Spinal cord (tissue), 9 donors: ENCODE measurements at regions not wholly inside any gene's neighbourhood (a gene's known extent, or its start where the extent isn't known, plus 50 kb on each side); places are given as distances from the start of the nearest gene placed in this dataset.

Experiments
- DNase-seq, 6 donors: peaks; one replicate each; pipeline versions ENCODE4 v3.0.0 to v3.0.0-alpha.2; 2013 to 2015; ENCODE audit warnings: low spot score in 6 of 6, low read depth in 4 of 6
- H3K27ac ChIP-seq: one replicate; pipeline ENCODE4 v1.5.1; 2013; ENCODE audit warnings: low read depth, low read length, control low read depth
- H3K27me3 ChIP-seq: one replicate; pipeline ENCODE4 v1.6.1; 2013; ENCODE audit warnings: low read length; ENCODE audit not compliant: control insufficient read depth, insufficient read depth
- H3K36me3 ChIP-seq: one replicate; pipeline ENCODE4 v1.6.1; 2013; ENCODE audit warnings: low read length; ENCODE audit not compliant: control insufficient read depth, insufficient read depth
- H3K4me1 ChIP-seq: one replicate; pipeline ENCODE4 v1.6.1; 2013; ENCODE audit warnings: low read length; ENCODE audit not compliant: control insufficient read depth, insufficient read depth
- H3K4me3 ChIP-seq: one replicate; pipeline ENCODE4 v1.5.1; 2013; ENCODE audit warnings: low read depth, low read length, control low read depth
- H3K9me3 ChIP-seq: one replicate; pipeline ENCODE4 v1.6.1; 2013; ENCODE audit warnings: low read length; ENCODE audit not compliant: control insufficient read depth, insufficient read depth
- WGBS: methylation state at CpG from one replicate; pipeline ENCODE4 v1.1.5; 2013; ENCODE audit warnings: missing lambda C conversion rate; ENCODE audit not compliant: insufficient coverage; 5-methylcytosine and 5-hydroxymethylcytosine counted together
- donor health status: healthy.

- 100% methylated on average over 3 of the region's 3 CpGs for WGBS
- Histone ChIP-seq H3K9me3 (no peaks in the 10 kb centered on the region), H3K4me1 (no peaks in the 10 kb centered on the region), H3K4me3 (no peak overlapping the region), H3K27ac (no peak overlapping the region), H3K27me3 (no peaks in the 10 kb centered on the region), H3K36me3 (no peaks in the 10 kb centered on the region)
- no peak for DNase-seq
These were observed 153.3 kb upstream of the THSD7B start for GRCh38 chr2:136612079-136612478.

DNA sequence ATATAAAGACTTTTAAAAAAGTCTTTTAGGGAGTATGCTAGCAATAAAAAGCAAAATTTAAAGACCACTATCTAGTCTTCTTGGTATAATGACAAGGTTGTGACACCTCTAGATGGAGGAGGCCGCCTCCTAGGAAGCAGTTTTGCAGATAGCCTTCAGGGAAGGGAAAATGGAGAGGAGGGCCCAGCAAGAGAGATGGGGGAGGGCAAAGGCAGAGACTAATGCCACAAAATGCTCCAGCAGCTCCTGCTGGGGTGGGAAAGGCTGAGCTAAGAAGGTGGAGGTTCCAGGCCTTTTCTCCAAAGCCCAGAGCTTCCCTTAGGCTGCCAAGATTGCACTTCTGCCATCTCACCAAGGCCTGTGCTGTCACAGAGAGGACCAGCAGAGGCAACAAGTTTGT is 153.9 kb upstream of the THSD7B start:
- no CpG with 5 or more reads among the region's 1 CpG for WGBS
- Histone ChIP-seq H3K27ac (no peak overlapping the region), H3K27me3 (no peaks in the 10 kb centered on the region), H3K36me3 (no peaks in the 10 kb centered on the region), H3K4me3 (no peak overlapping the region), H3K4me1 (no peaks in the 10 kb centered on the region), H3K9me3 (no peaks in the 10 kb centered on the region)
- DNase-seq: no peak

DNA sequence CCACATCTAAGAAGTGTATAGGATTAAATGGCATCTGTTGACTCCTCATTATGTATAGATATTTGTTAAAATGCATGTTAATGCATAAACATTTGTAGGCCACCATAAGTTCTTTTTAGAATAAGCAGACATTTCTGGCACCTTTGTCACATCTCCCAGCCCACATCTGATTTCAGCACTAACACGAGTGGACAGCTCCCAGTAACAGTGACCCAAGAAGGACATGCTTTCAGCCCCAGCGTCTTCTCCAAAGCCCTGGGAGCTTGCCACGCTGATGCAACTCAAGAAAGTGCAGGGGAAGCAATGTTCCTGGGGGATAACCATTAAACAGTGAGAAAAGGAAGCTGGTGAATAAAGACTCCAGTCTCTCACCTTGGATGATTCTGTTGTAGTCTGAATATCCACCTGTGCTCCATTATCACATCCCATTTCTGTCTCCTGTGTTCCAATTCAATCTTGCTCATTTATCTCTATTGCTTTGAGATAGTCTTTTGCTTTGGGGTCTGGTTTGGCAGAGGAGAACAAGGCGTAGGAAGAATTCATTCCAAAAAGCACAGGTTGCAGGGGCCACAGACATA is 182.6 kb upstream of the THSD7B start:
- H3K36me3 ChIP-seq: no peaks in the 10 kb centered on the region
- H3K4me1 ChIP-seq: no peaks in the 10 kb centered on the region
- no peak overlapping the region for H3K4me3 ChIP-seq
- peak in 1 of 6 donors; percentile 52 for DNase-seq
- no peaks in the 10 kb centered on the region for H3K9me3 ChIP-seq
- 27% methylated on average over 3 of the region's 4 CpGs for WGBS
- H3K27me3 ChIP-seq: no peaks in the 10 kb centered on the region
- no peak overlapping the region for H3K27ac ChIP-seq

GRCh38 chr2:136572335-136572734 is 193.0 kb upstream of the THSD7B start:
- no peaks in the 10 kb centered on the region for H3K4me1 ChIP-seq
- H3K9me3 ChIP-seq: no peaks in the 10 kb centered on the region
- peak; percentile 17 to 89 (median 41) for DNase-seq
- no peaks in the 10 kb centered on the region for H3K27me3 ChIP-seq
- WGBS: no CpG with 5 or more reads among the region's 2 CpGs
- no peaks in the 10 kb centered on the region for H3K36me3 ChIP-seq
- no peak overlapping the region for H3K4me3 ChIP-seq
- no peak overlapping the region for H3K27ac ChIP-seq

DNA sequence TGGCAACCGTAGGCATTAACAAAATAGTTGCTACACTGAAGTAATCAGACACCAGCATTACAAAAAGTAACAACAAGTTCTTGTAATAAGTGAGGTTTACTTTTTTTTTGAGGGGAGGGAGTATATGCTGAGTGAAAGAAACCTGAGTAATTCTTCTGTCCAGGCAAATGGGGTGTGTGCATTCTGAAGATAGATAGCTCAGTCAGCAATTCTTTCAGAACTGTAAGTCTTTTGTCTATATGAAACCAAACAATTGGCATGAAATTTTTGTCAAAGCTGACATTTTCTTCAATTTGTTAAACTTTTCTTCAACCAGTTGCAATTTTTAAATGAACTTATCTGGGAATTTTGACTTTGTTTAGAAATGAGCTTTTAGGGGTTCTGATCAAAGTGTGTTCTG is 208.1 kb upstream of the THSD7B start:
- no CpG with 5 or more reads among the region's 1 CpG for WGBS
- no peaks in the 10 kb centered on the region for H3K4me1 ChIP-seq
- DNase-seq: no peak
- H3K36me3 ChIP-seq: no peaks in the 10 kb centered on the region
- H3K9me3 ChIP-seq: no peaks in the 10 kb centered on the region
- H3K27ac ChIP-seq: no peak overlapping the region
- H3K27me3 ChIP-seq: no peaks in the 10 kb centered on the region
- no peak overlapping the region for H3K4me3 ChIP-seq

DNA sequence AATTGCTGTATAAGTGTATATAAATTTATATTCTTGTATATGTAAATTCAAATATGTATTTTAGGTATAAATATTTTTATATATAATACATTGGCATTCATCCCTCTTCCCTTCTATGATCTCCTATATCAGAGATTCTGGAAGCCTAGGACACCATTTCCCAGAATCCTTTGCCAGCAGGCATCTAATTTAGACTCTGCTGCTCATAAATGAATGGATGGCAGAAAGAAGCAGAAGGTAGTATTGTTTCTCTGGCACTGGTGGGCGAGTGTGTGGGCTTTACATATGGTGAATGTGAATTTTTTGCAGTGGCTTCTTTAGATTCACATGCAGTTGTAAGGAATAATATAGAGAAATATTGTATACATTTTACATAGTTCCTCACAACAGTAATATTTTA is 215.2 kb upstream of the THSD7B start:
- Histone ChIP-seq H3K27me3 (no peaks in the 10 kb centered on the region), H3K4me3 (no peak overlapping the region), H3K4me1 (no peaks in the 10 kb centered on the region), H3K9me3 (no peaks in the 10 kb centered on the region), H3K27ac (no peak overlapping the region), H3K36me3 (no peaks in the 10 kb centered on the region)
- 40% methylated on average over 1 of the region's 1 CpG for WGBS
- peak in 1 of 6 donors; percentile 66 for DNase-seq

DNA sequence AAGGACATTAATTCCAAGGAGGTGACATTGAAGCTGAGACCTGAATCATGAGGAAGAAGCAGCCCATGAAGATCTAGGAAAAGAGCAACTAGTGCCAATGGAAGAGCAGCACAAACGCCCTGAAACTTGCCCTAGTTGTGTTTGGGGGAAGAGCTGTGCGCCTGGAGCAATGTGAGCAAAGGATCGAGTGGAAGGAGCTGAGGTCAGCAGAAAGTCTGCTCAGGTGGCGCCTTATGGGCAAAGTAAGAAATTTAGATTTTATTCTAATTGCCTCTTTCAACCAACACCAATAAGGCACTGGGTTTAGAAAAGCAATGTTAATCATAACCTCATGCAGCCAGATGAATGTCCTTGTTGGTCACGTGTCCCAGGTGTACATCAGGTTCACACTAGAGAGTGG is 226.0 kb upstream of the THSD7B start:
- no peaks in the 10 kb centered on the region for H3K9me3 ChIP-seq
- H3K27ac ChIP-seq: no peak overlapping the region
- no peaks in the 10 kb centered on the region for H3K4me1 ChIP-seq
- H3K27me3 ChIP-seq: no peaks in the 10 kb centered on the region
- DNase-seq: no peak
- H3K36me3 ChIP-seq: no peaks in the 10 kb centered on the region
- WGBS: 63% methylated on average over 2 of the region's 5 CpGs
- no peak overlapping the region for H3K4me3 ChIP-seq

DNA sequence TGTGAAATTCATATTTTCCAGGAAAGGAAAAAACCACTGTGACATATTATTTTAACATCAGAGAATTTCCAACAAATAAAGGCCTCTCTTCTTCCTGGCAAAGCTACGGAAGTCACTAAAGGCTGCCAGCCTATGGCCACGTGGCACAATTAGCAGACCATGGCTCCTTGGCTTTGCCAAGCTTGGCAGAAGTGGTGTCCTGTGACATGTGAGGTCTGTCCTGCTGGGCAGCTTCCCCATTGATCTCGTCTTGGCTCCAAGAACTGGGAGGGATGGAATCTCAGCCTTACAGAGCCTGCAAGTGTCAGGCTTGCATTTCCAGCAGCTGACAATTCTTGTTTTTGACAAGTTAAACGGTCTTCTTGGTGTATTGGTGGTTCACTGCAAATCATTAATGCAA is 226.9 kb upstream of the THSD7B start:
- H3K4me1 ChIP-seq: no peaks in the 10 kb centered on the region
- peak in 1 of 6 donors; percentile 60 for DNase-seq
- no peak overlapping the region for H3K4me3 ChIP-seq
- WGBS: 53% methylated on average over 4 of the region's 4 CpGs
- H3K27ac ChIP-seq: no peak overlapping the region
- no peaks in the 10 kb centered on the region for H3K27me3 ChIP-seq
- H3K9me3 ChIP-seq: no peaks in the 10 kb centered on the region
- H3K36me3 ChIP-seq: no peaks in the 10 kb centered on the region

- Histone ChIP-seq H3K9me3 (no peaks in the 10 kb centered on the region), H3K4me1 (no peaks in the 10 kb centered on the region), H3K4me3 (no peak overlapping the region), H3K36me3 (no peaks in the 10 kb centered on the region), H3K27me3 (no peaks in the 10 kb centered on the region), H3K27ac (no peak overlapping the region)
- WGBS: 54% methylated on average over 3 of the region's 3 CpGs
- DNase-seq: no peak
These were observed 230.5 kb upstream of the THSD7B start for GRCh38 chr2:136534811-136535210.

DNA sequence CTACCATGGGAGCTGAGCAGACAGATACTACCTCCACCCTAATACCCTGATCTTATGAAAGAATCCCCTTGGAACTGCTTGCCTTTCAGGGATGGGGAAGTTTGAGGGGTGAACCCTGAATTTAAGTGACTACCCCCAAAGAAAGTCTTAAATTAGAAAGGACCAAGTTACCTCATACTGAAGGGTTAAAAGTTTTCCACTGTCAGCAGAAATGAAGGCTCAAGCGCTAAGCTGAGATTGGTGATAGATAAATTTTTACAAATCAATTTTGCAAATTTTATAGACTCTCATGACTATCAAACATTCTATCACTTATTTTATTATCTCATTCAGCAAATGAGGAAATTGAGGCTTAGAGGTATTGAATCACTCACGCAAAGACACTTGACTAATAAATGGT is 233.2 kb upstream of the THSD7B start:
- H3K9me3 ChIP-seq: no peaks in the 10 kb centered on the region
- WGBS: no CpG with 5 or more reads among the region's 2 CpGs
- H3K4me3 ChIP-seq: no peak overlapping the region
- no peaks in the 10 kb centered on the region for H3K36me3 ChIP-seq
- H3K27ac ChIP-seq: no peak overlapping the region
- H3K27me3 ChIP-seq: no peaks in the 10 kb centered on the region
- H3K4me1 ChIP-seq: no peaks in the 10 kb centered on the region
- DNase-seq: no peak
